H1 (cell line): ENCODE measurements at regions not wholly inside any gene's neighbourhood (a gene's known extent, or its start where the extent isn't known, plus 50 kb on each side); places are given as distances from the start of the nearest gene placed in this dataset.

Source experiments
- CTCF ChIA-PET: fragments of 300-600 bp; sonication (Branson Sonifier 250); formaldehyde crosslinking; loops from one replicate; lab custom pipeline; 2021; ENCODE audit not compliant: partially characterized antibody; lab: Charles Lee
- POLR2A ChIA-PET: fragments of 300-600 bp; sonication (Branson Sonifier 250); formaldehyde crosslinking; loops from one replicate; lab custom pipeline; 2021; ENCODE audit warnings: inconsistent platforms; ENCODE audit not compliant: partially characterized antibody; lab: Charles Lee
- DNase-seq, 2 experiments: peaks; one replicate each; pipeline versions ENCODE4 v3.0.0 to v3.0.0-alpha.2; 2010 to 2022; ENCODE audit warnings: low spot score in 2 of 2, low read depth in 1 of 2, mixed read lengths in 1 of 2
- FAIRE-seq: peaks from 2 replicates; lab custom pipeline; 2011; peaks lifted over from hg19 to GRCh38; lab: Jason Lieb, UNC
- H2AFZ ChIP-seq: 2 replicates; pipeline ENCODE4 v1.8.1; 2012; ENCODE audit warnings: low read length, inconsistent platforms
- H2AK5ac ChIP-seq: 2 replicates; pipeline ENCODE4 v1.6.1; 2013; ENCODE audit warnings: low read depth, low read length
- H2BK120ac ChIP-seq: replicated peaks from 2 replicates; pipeline ENCODE3; 2013; ENCODE audit warnings: low read depth, low read length, inconsistent platforms
- H2BK12ac ChIP-seq: 2 replicates; pipeline ENCODE4 v1.6.1; 2013; ENCODE audit warnings: low read depth, low read length
- H2BK15ac ChIP-seq: 2 replicates; pipeline ENCODE4 v1.6.1; 2013; ENCODE audit warnings: low read length
- H2BK20ac ChIP-seq: 2 replicates; pipeline ENCODE4 v1.6.1; 2013; ENCODE audit warnings: low read length
- H2BK5ac ChIP-seq: 2 replicates; pipeline ENCODE4 v1.6.1; 2013; ENCODE audit warnings: low read depth, low read length
- H3K14ac ChIP-seq: 2 replicates; pipeline ENCODE4 v1.6.1; 2013; ENCODE audit warnings: inconsistent platforms; ENCODE audit not compliant: insufficient read length
- H3K18ac ChIP-seq: 2 replicates; pipeline ENCODE4 v1.6.1; 2013; ENCODE audit warnings: low read length; ENCODE audit errors: extremely low read depth
- H3K23ac ChIP-seq: 2 replicates; pipeline ENCODE4 v1.6.1; 2013; ENCODE audit warnings: inconsistent platforms; ENCODE audit not compliant: insufficient read length
- H3K23me2 ChIP-seq: 2 replicates; pipeline ENCODE4 v1.6.1; 2013; ENCODE audit warnings: low read depth, low read length
- H3K27ac ChIP-seq: 2 replicates; pipeline ENCODE4 v1.6.1; 2011; ENCODE audit warnings: low read depth, low read length, inconsistent platforms
- H3K27me3 ChIP-seq, 4 experiments: replicated peaks in 1 of 4; 1 replicate in 1 of 4; 2 replicates in 3 of 4; pipeline versions ENCODE4 v1.6.1 to v1.8.1; 2011 to 2013; ENCODE audit warnings: low read length in 3 of 4, mild to moderate bottlenecking in 3 of 4, inconsistent platforms in 2 of 4, mixed read lengths in 2 of 4, moderate library complexity in 1 of 4; ENCODE audit not compliant: control insufficient read depth in 3 of 4, insufficient read depth in 3 of 4; ENCODE audit errors: extremely low read depth in 1 of 4
- H3K36me3 ChIP-seq, 4 experiments: 2 replicates each; pipeline versions ENCODE4 v1.6.1 to v1.8.1; 2011 to 2013; ENCODE audit warnings: mild to moderate bottlenecking in 4 of 4, low read length in 3 of 4, moderate library complexity in 2 of 4, control low read depth in 1 of 4, inconsistent platforms in 1 of 4; ENCODE audit not compliant: insufficient read depth in 4 of 4, control insufficient read depth in 2 of 4
- H3K4ac ChIP-seq: replicated peaks from 2 replicates; pipeline ENCODE3; 2013; ENCODE audit warnings: low read length, low read depth, mixed read lengths, inconsistent platforms; ENCODE audit not compliant: insufficient read length
- H3K4me1 ChIP-seq, 4 experiments: replicated peaks in 1 of 4; 1 replicate in 1 of 4; 2 replicates in 3 of 4; pipeline versions ENCODE4 v1.6.1 to v1.8.1; 2011 to 2013; ENCODE audit warnings: low read length in 3 of 4, inconsistent platforms in 2 of 4, mixed read lengths in 1 of 4; ENCODE audit not compliant: insufficient read depth in 4 of 4, control insufficient read depth in 3 of 4
- H3K4me2 ChIP-seq, 2 experiments: 2 replicates each; pipeline versions ENCODE4 v1.6.1 to v1.8.1; 2011 to 2013; ENCODE audit warnings: low read depth in 2 of 2, low read length in 2 of 2, control low read depth in 1 of 2, inconsistent platforms in 1 of 2, mild to moderate bottlenecking in 1 of 2; ENCODE audit not compliant: insufficient read depth in 1 of 2
- H3K4me3 ChIP-seq, 4 experiments: fragments of 200-600, 300-600 bp in 1 of 4; sonication (generic), shearing (Covaris generic), sonication (Bioruptor Twin) in 1 of 4; 2 replicates each; pipeline versions ENCODE4 v1.5.1 to v1.8.1; 2011 to 2016; ENCODE audit warnings: low read length in 4 of 4, low read depth in 3 of 4, control low read depth in 2 of 4, inconsistent platforms in 2 of 4, mild to moderate bottlenecking in 2 of 4, mixed read lengths in 1 of 4, moderate library complexity in 1 of 4; ENCODE audit not compliant: insufficient read depth in 2 of 4; ENCODE audit errors: extremely low read depth in 1 of 4
- H3K56ac ChIP-seq: replicated peaks from 2 replicates; pipeline ENCODE3; 2013; ENCODE audit warnings: low read depth, mild to moderate bottlenecking, mixed read lengths, low read length, inconsistent platforms; ENCODE audit not compliant: insufficient read length
- H3K79me1 ChIP-seq: 2 replicates; pipeline ENCODE4 v1.6.1; 2013; ENCODE audit warnings: low read depth, low read length, control low read depth
- H3K79me2 ChIP-seq, 2 experiments: 2 replicates each; pipeline versions ENCODE4 v1.6.1 to v1.8.1; 2012 to 2013; ENCODE audit warnings: low read length in 2 of 2, mild to moderate bottlenecking in 2 of 2, inconsistent platforms in 1 of 2; ENCODE audit not compliant: insufficient read depth in 2 of 2, control insufficient read depth in 1 of 2
- H3K9ac ChIP-seq, 4 experiments: replicated peaks in 1 of 4; 1 replicate in 1 of 4; 2 replicates in 3 of 4; pipeline versions ENCODE4 v1.6.1 to v1.8.1; 2011 to 2013; ENCODE audit warnings: low read depth in 3 of 4, low read length in 3 of 4, control low read depth in 2 of 4, mild to moderate bottlenecking in 2 of 4, moderate library complexity in 2 of 4, inconsistent platforms in 1 of 4; ENCODE audit errors: extremely low read depth in 1 of 4
- H3K9me3 ChIP-seq, 2 experiments: 2 replicates each; pipeline versions ENCODE4 v1.6.1 to v1.8.1; 2012 to 2013; ENCODE audit warnings: mild to moderate bottlenecking in 2 of 2, moderate library complexity in 2 of 2, control low read depth in 1 of 2, inconsistent platforms in 1 of 2, low read depth in 1 of 2, low read length in 1 of 2, mixed read lengths in 1 of 2; ENCODE audit not compliant: insufficient read depth in 2 of 2
- H4K20me1 ChIP-seq, 2 experiments: replicated peaks in 1 of 2; 2 replicates each; pipeline versions ENCODE3 to v1.8.1; 2011 to 2013; ENCODE audit warnings: inconsistent platforms in 2 of 2, low read length in 2 of 2, mild to moderate bottlenecking in 1 of 2; ENCODE audit not compliant: insufficient read depth in 2 of 2, control insufficient read depth in 1 of 2
- H4K5ac ChIP-seq: 2 replicates; pipeline ENCODE4 v1.6.1; 2013; ENCODE audit warnings: low read length, low read depth, mixed read lengths, inconsistent platforms; ENCODE audit not compliant: insufficient read length
- H4K8ac ChIP-seq: 2 replicates; pipeline ENCODE4 v1.8.0; 2013; ENCODE audit warnings: mild to moderate bottlenecking, moderate library complexity, low read length, inconsistent platforms; ENCODE audit not compliant: insufficient read depth; ENCODE audit errors: extremely low read depth
- H4K91ac ChIP-seq: replicated peaks from 2 replicates; pipeline ENCODE3; 2013; ENCODE audit warnings: low read length, mixed read lengths, inconsistent platforms; ENCODE audit not compliant: insufficient read length
- EGR1 ChIP-seq: IDR thresholded peaks from 2 replicates; pipeline ENCODE4 v1.6.1; 2011; ENCODE audit warnings: low read depth, low read length, borderline replicate concordance
- GABPA ChIP-seq: IDR thresholded peaks from 2 replicates; pipeline ENCODE4 v1.6.1; 2011; ENCODE audit warnings: mild to moderate bottlenecking, low read length, moderate library complexity, borderline replicate concordance; ENCODE audit not compliant: insufficient read depth
- KDM4A ChIP-seq: IDR thresholded peaks from one replicate; pipeline ENCODE4 v1.7.1; 2012; ENCODE audit warnings: low read depth, mild to moderate bottlenecking, moderate library complexity, low read length, inconsistent platforms; ENCODE audit not compliant: severe bottlenecking
- POLR2A ChIP-seq, 2 experiments: IDR thresholded peaks; 1 replicate in 1 of 2; 2 replicates in 1 of 2; pipeline ENCODE4 v1.6.1; 2011; ENCODE audit warnings: low read depth in 2 of 2, low read length in 2 of 2, mild to moderate bottlenecking in 2 of 2; ENCODE audit errors: control extremely low read depth in 1 of 2
- SRF ChIP-seq: IDR thresholded peaks from 2 replicates; pipeline ENCODE4 v1.6.1; 2011; ENCODE audit warnings: mild to moderate bottlenecking, low read depth, low read length, moderate library complexity
- SUZ12 ChIP-seq: fragments of 200-600 bp; sonication (generic); IDR thresholded peaks from 2 replicates; pipeline ENCODE4 v1.6.1; 2012; ENCODE audit warnings: mild to moderate bottlenecking, inconsistent platforms, low read length, moderate library complexity, mixed read lengths
- TBP ChIP-seq: IDR thresholded peaks from 2 replicates; pipeline ENCODE4 v1.6.1; 2011; ENCODE audit warnings: low read depth, low read length, improper control_type of control experiment
- WGBS, 2 experiments: shearing (Covaris generic) in 1 of 2; methylation state at CpG; one replicate each; pipeline versions ENCODE4 v1.1.6 to v1.1.7; 2013 to 2015; ENCODE audit warnings: low lambda C conversion rate in 2 of 2, mixed read lengths in 2 of 2, inconsistent platforms in 1 of 2, low coverage in 1 of 2, missing lambda C conversion rate in 1 of 2; ENCODE audit not compliant: insufficient replicate concordance in 2 of 2, insufficient coverage in 1 of 2, insufficient read length in 1 of 2; ENCODE audit errors: extremely low coverage in 1 of 2, missing lambda C conversion rate in 1 of 2; 5-methylcytosine and 5-hydroxymethylcytosine counted together

- Histone ChIP-seq H3K4me3 (no peak overlapping the region), H4K8ac (no peak overlapping the region), H3K14ac (no peak overlapping the region), H3K79me1 (no peaks in the 10 kb centered on the region), H3K4me1 (peaks cover 0 to 3% (median 0%) of the 10 kb centered on the region in 4 experiments; a peak in 2 of 7 replicates), H3K27ac (no peak overlapping the region), H4K5ac (no peak overlapping the region), H3K27me3 (no peaks in the 10 kb centered on the region), H4K20me1 (no peaks in the 10 kb centered on the region), H3K4ac (no peak overlapping the region), H3K36me3 (no peaks in the 10 kb centered on the region), H4K91ac (no peak overlapping the region), H2BK12ac (no peak overlapping the region), H2BK20ac (no peak overlapping the region), H3K9ac (no peak overlapping the region), H3K4me2 (no peak overlapping the region), H3K9me3 (no peaks in the 10 kb centered on the region), H3K18ac (no peak overlapping the region), H2BK120ac (no peak overlapping the region), H2AK5ac (no peak overlapping the region), H3K23me2 (no peaks in the 10 kb centered on the region), H3K56ac (no peak overlapping the region), H2BK15ac (no peak overlapping the region), H3K79me2 (no peaks in the 10 kb centered on the region), H3K23ac (no peak overlapping the region), H2AFZ (no peak overlapping the region), H2BK5ac (no peak overlapping the region)
- TF ChIP-seq KDM4A, result no peak
- TF ChIP-seq GABPA, result no peak
- no peak for TF ChIP-seq SRF
- TF ChIP-seq EGR1, result no peak
- TF ChIP-seq SUZ12, result no peak
- no peak for TF ChIP-seq POLR2A (IDR thresholded peaks at IDR 0.05; ENCODE audit: control extremely low read depth in 1 of 2, low read depth in 2 of 2, low read length in 2 of 2)
- no peak for TF ChIP-seq TBP
- FAIRE-seq, result no peak
- no peak for DNase-seq
- 59% methylated on average over 4 of the region's 4 CpGs; no CpG with 5 or more reads in 1 of the 2 experiments for WGBS, 2 experiments
- POLR2A ChIA-PET, result no interaction called here
- CTCF ChIA-PET, result no interaction called here
Measured at GRCh38 chr5:125011947-125012346, 265.5 kb upstream of the ZNF608 start.
